WI38 (cell line): ENCODE measurements at regions not wholly inside any gene's neighbourhood (a gene's known extent, or its start where the extent isn't known, plus 50 kb on each side); places are given as distances from the start of the nearest gene placed in this dataset.
A peak's percentile ranks its signal among the peaks of the same experiment; 100 is the strongest.

Experiments
- H3K4me3 ChIP-seq: 2 replicates; pipeline ENCODE4 v1.5.1; 2011; ENCODE audit warnings: low read depth, mild to moderate bottlenecking, control low read depth, low read length
- CTCF ChIP-seq: IDR thresholded peaks from 2 replicates; pipeline ENCODE4 v1.5.1; 2012; ENCODE audit warnings: low read depth, mild to moderate bottlenecking, control low read depth, low read length

DNA sequence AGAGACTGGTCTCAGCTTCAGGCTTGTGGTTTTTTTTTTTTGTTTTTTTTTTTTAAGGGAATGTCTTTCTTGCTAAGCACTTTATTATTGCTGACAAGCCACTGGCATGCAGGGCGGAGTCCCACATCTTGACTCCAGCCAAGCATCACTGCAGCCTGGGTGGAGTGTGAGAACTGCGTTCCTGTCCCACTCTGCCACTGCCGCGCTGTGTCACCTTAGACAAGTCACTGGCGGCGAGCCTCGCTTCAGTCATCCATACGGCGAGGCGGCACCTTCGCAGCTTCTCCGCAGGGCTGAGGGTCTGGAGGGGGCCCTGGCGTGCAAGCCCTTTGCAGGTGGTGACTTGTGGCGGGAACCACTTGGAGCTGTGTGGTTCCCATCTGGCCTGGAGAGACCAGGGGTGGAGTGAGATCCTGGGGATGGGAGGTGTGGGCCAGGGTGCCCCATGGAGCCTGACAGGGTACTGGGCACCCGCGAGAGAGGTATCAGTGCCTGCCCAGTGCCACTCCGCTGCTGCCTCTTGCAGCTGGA lies 99.1 kb upstream of the CIBAR2 start:
- no peak overlapping the region for H3K4me3 ChIP-seq
- TF ChIP-seq CTCF = no peak

- H3K4me3 ChIP-seq = no peak overlapping the region
- no peak for TF ChIP-seq CTCF
Observed at GRCh38 chr16:85213926-85214675, 101.8 kb upstream of the CIBAR2 start.

GRCh38 chr16:85215478-85216118 lies 103.3 kb upstream of the CIBAR2 start:
- no peak for TF ChIP-seq CTCF
- no peak overlapping the region for H3K4me3 ChIP-seq

DNA sequence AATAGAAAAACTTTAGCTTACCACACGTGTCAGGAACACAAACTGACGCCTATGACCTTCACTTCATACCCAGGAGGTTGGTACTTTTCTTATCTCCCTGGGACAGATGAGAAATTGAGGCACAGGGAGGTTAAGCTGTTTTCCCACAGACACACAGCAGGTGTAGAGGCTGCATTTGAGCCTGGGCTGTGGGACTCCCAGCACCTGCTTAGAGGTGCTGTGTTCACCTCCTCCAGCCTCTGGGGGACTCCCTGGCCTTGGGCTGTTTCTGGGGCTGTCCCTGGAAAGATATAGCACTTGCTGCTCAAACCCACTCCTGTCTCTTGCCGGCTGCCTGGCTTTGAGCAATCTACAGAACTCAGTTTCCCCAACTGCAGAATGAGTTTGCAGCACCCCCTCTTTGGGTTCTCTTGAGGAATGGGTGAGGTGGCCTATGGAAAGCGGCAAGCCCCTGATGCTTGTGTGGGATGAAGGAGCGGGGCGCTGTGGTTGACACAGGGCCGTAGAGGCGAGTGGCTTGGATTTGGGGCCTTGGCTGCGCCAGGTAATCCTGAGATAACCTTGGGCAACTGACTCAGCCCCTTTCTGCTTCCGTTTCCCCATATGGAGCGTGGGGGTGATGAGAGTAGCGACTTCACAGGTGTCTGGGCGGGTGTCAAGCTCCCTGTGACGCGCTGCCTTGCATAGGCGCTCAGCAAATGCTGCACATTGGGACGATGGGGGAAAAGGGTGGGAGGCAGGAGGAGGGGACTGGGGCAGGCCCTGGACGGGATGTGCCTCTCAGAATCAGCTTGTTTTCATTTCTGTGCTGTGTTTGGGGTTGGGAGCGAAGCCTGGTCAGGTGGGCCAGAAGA lies 104.5 kb upstream of the CIBAR2 start:
- TF ChIP-seq CTCF = no peak
- H3K4me3 ChIP-seq = no peak overlapping the region

DNA sequence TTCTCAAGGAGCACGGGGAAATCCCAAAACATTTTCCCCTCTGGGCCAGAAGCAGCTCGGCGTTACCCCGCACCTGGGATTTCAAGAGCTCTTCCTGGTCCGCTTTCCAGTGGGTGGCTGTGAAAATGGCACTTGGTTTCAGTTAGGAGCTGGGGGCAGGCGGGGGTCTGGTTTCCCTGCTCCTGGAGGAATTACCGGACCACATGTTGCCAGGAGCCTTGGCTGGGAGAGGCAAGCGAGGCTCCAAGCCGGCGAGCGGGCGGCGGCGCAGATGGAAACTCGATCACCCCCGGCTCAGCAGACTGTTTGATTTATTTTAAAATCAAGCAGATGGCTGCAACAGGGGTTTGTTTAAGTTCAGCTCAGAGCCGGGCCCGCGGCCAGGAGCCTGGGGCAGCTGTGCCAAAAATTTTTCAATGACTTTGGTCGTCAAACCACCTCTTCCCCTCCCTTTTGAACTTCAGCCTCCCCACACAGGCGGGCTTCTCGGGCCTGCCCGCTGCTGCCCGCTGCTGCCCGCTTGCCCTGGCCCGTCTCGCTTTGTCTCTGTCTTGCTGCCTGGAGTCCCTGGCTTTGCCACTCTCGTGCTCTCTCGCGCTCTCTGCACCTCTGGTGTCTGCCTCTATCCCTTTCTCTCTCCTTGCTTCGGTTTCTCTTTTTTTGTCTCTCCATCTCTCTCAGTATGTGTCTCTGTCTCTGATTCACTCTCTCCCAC lies 108.0 kb upstream of the CIBAR2 start:
- H3K4me3 ChIP-seq = peak overlapping the region; percentile 42
- no peak for TF ChIP-seq CTCF

- no peak for TF ChIP-seq CTCF
- no peak overlapping the region for H3K4me3 ChIP-seq
Observed at GRCh38 chr16:85220964-85221731, 108.9 kb upstream of the CIBAR2 start.
